Astrocyte of the spinal cord (primary cell): ENCODE measurements at regions not wholly inside any gene's neighbourhood (a gene's known extent, or its start where the extent isn't known, plus 50 kb on each side); places are given as distances from the start of the nearest gene placed in this dataset.

Experiments used
- DNase-seq: peaks from one replicate; pipeline ENCODE4 v3.0.0; 2011; ENCODE audit warnings: low read depth, low spot score
- H3K4me3 ChIP-seq: 2 replicates; pipeline ENCODE4 v1.5.1; 2011; ENCODE audit warnings: low read depth, mild to moderate bottlenecking, low read length, moderate library complexity
- CTCF ChIP-seq: IDR thresholded peaks from 2 replicates; pipeline ENCODE4 v1.5.1; 2012; ENCODE audit warnings: low read depth, mild to moderate bottlenecking, low read length, inconsistent platforms
- in situ Hi-C: cut with HindIII; loops from 2 replicates; pipeline ENCODE4 v1.10.0; 2017; ENCODE audit warnings: low sequenced_read_pairs

GRCh38 chr3:164572436-164572835 lies 505.9 kb downstream of the SI start:
- no peak for DNase-seq
- no peak for TF ChIP-seq CTCF
- no peak overlapping the region for H3K4me3 ChIP-seq
- in situ Hi-C loops = no loop called here

DNA sequence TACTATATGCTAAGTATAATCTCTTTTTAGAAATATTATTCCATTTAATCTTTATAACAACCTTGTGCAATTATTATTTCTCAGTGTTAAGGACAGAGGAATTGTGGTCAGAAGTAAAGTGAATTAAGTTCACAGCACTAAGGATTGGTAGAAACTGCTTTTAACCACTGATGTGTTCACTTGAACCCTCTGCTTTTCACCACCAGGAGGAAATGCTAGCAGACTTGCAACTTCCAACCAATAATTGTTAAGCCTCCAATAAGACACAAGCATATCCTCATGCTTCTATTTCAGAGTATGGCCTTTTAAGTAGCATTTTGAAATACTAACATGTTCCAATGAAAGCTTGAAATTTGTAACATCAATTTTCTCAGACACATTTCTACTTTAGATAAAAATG lies 527.4 kb downstream of the SI start:
- TF ChIP-seq CTCF = no peak
- no peak for DNase-seq
- H3K4me3 ChIP-seq = no peak overlapping the region
- in situ Hi-C loops = no loop called here

DNA sequence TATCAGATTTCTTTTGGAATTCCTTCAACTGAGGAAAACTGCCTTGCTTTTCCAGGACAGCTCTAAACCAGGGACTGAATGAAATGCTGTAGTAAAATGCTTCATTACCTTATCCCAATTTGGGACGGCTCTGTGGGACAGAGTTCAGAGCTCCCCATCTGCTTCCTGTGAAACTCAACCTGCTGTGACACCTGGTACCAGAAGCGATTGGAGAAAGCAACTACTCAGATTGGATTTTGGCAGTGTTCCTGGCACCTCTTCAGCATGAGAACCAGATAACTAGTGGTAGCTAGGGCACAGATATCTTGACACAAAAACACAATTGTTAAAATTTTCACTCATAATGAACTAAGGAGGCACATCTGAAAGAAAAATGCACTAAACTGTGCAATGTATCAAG lies 539.1 kb downstream of the SI start:
- H3K4me3 ChIP-seq = no peak overlapping the region
- in situ Hi-C loops = no loop called here
- no peak for DNase-seq
- TF ChIP-seq CTCF = no peak

GRCh38 chr3:164537485-164537884 lies 540.8 kb downstream of the SI start:
- in situ Hi-C loops = no loop called here
- DNase-seq = no peak
- TF ChIP-seq CTCF = no peak
- no peak overlapping the region for H3K4me3 ChIP-seq

GRCh38 chr3:164533275-164533674 lies 545.0 kb downstream of the SI start:
- no peak overlapping the region for H3K4me3 ChIP-seq
- in situ Hi-C loops = no loop called here
- no peak for TF ChIP-seq CTCF
- DNase-seq = no peak

DNA sequence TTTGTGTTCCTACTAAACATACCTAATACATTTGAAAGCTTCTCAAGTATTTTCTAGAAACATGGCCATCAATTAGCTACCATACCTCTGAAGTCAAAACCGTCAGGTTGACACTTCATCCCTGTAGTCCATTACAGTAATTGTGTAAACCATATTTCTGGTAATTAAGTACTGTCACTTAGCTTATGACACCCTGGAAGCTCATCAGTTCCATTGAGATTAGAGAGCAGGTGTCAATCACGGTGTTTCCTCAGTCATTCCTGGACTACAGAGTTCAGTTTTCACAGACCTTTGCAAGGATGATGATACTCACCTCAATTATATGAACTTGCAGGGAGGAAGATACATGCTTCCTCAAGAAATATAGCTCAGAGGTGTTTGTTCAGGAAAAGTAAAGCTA lies 552.0 kb downstream of the SI start:
- no peak for TF ChIP-seq CTCF
- DNase-seq = no peak
- in situ Hi-C loops = no loop called here
- H3K4me3 ChIP-seq = no peak overlapping the region

- TF ChIP-seq CTCF = no peak
- DNase-seq = no peak
- in situ Hi-C loops = no loop called here
- H3K4me3 ChIP-seq = no peak overlapping the region
Measured at GRCh38 chr3:164524201-164524600, 554.1 kb downstream of the SI start.
